ENCODE measurements at regions not wholly inside any gene's neighbourhood (a gene's known extent, or its start where the extent isn't known, plus 50 kb on each side); places are given as distances from the start of the nearest gene placed in this dataset.

DNA sequence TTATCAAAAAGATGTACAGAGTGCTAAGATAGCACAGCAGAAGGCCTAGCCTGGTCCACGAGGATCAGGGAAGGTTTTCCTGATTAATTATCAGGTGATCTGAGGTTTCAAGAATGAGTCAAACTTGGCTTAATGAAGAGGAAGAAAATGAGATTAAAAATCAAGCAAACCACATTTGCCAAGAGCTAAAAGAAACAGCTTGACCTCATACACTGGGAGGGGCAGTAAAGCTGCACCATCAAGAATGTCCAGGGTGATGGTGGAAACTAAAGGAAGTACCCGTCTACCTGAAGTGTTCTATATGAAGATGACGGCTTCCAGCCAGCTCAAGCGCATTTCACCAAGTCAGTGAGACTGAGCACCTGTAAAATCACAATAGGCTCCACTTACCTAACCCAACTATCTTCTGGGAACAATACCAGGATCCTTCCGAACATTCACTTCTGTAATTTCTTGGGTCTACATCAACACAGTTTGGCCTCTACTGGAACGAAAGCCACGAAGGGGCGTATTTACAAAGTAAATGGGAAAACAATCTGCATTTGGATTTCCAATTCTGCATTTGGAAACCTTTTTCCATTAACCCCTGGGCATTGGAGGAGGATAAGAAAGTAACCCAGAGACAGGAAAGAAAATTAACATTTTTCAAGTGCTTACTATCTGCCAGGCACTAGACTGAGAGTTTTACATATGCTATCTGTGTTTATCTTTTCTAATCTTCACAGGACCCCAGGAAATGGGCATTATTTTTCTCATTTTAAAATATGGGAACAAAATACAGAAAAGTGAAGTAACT lies 114.0 kb upstream of the DCLK2 start:
- H3K4me3 ChIP-seq = no peak overlapping the region
- H3K9me3 ChIP-seq = no peaks in the 10 kb centered on the region
- no peaks in the 10 kb centered on the region for H3K4me1 ChIP-seq
- intact Hi-C loops (cut with DNase I) = no loop called here
- no peak for DNase-seq (ENCODE audit: extremely low spot score in 2 of 2)
- no peak for TF ChIP-seq POLR2AphosphoS5 (IDR thresholded peaks at IDR 0.05; ENCODE audit: insufficient read depth in 1 of 2, low read depth in 1 of 2)
- TF ChIP-seq POLR2A (IDR thresholded peaks at IDR 0.05) = no peak
- TF ChIP-seq, protein P1, sequence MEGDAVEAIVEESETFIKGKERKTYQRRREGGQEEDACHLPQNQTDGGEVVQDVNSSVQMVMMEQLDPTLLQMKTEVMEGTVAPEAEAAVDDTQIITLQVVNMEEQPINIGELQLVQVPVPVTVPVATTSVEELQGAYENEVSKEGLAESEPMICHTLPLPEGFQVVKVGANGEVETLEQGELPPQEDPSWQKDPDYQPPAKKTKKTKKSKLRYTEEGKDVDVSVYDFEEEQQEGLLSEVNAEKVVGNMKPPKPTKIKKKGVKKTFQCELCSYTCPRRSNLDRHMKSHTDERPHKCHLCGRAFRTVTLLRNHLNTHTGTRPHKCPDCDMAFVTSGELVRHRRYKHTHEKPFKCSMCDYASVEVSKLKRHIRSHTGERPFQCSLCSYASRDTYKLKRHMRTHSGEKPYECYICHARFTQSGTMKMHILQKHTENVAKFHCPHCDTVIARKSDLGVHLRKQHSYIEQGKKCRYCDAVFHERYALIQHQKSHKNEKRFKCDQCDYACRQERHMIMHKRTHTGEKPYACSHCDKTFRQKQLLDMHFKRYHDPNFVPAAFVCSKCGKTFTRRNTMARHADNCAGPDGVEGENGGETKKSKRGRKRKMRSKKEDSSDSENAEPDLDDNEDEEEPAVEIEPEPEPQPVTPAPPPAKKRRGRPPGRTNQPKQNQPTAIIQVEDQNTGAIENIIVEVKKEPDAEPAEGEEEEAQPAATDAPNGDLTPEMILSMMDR (IDR thresholded peaks at IDR 0.05) = no peak
- no peaks in the 10 kb centered on the region for H3K36me3 ChIP-seq
- no peaks in the 10 kb centered on the region for H3K27me3 ChIP-seq
- no peak overlapping the region for H3K27ac ChIP-seq

DNA sequence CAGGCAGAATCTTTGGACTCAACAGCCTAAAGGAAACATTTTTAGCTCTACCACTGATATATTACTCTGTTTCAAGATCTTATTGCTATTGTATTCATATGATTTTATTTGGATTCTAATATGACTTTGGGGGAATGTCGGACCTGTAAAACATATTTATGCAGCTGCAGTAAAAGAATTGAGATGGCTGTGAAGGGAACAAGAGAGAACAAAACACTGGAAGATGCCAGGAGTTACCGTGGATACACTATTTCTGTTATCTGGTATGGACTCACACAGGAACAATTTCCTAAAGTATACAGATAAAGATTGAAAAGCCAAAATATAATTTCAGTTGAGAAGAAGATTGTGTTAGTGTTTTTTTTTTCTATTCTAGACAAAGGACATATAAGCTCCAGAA lies 113.0 kb upstream of the DCLK2 start:
- H3K4me3 ChIP-seq = no peak overlapping the region
- no peaks in the 10 kb centered on the region for H3K27me3 ChIP-seq
- DNase-seq (ENCODE audit: extremely low spot score in 2 of 2) = no peak
- intact Hi-C loops (cut with DNase I) = no loop called here
- H3K27ac ChIP-seq = no peak overlapping the region
- H3K9me3 ChIP-seq = no peaks in the 10 kb centered on the region
- no peaks in the 10 kb centered on the region for H3K36me3 ChIP-seq
- no peaks in the 10 kb centered on the region for H3K4me1 ChIP-seq
- TF ChIP-seq POLR2AphosphoS5 (IDR thresholded peaks at IDR 0.05; ENCODE audit: insufficient read depth in 1 of 2, low read depth in 1 of 2) = no peak
- no peak for TF ChIP-seq POLR2A (IDR thresholded peaks at IDR 0.05)
- TF ChIP-seq, protein P1 (IDR thresholded peaks at IDR 0.05) = no peak

DNA sequence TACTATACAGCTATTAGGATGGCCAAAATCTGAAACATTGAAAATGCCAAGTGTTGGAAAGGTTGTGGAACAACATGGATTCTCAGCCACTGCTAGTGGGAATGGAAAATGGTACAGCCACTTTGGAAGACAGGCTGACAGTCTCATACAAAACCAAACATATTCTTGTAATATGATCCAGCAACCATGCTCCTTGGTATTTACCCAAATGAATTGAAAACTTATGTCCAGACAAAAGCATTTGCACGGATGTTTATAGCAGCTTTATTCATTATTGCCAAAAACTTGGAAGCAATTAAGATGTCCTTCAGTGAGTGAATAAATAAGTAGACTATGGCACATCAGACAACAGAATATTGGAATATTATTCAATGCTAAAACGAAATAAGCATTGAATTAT lies 105.8 kb upstream of the DCLK2 start:
- no peaks in the 10 kb centered on the region for H3K36me3 ChIP-seq
- intact Hi-C loops (cut with DNase I) = no loop called here
- no peaks in the 10 kb centered on the region for H3K4me1 ChIP-seq
- H3K27me3 ChIP-seq = no peaks in the 10 kb centered on the region
- H3K9me3 ChIP-seq = no peaks in the 10 kb centered on the region
- H3K27ac ChIP-seq = no peak overlapping the region
- DNase-seq (ENCODE audit: extremely low spot score in 2 of 2) = no peak
- H3K4me3 ChIP-seq = no peak overlapping the region
- TF ChIP-seq POLR2AphosphoS5 (IDR thresholded peaks at IDR 0.05; ENCODE audit: insufficient read depth in 1 of 2, low read depth in 1 of 2) = no peak
- no peak for TF ChIP-seq POLR2A (IDR thresholded peaks at IDR 0.05)
- TF ChIP-seq, protein P1 (IDR thresholded peaks at IDR 0.05) = no peak

DNA sequence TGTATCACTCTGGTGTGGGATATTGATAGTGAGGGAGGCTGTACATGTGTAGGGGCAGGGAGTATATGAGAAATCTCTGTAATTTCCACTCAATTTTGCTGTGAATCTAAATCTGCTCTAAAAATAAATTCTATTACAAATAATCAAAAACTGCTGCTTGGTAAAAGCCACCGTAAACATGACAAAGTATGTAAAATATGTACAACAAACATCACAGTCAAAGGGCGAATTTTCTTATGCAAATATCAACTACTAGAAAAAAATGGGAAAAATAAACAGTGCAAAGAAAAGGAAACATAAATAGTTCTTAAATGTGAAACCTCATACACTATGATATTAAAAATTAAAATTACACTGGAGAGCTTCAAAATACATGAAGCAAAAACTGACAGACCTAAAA lies 105.1 kb upstream of the DCLK2 start:
- no peak for TF ChIP-seq POLR2A (IDR thresholded peaks at IDR 0.05)

DNA sequence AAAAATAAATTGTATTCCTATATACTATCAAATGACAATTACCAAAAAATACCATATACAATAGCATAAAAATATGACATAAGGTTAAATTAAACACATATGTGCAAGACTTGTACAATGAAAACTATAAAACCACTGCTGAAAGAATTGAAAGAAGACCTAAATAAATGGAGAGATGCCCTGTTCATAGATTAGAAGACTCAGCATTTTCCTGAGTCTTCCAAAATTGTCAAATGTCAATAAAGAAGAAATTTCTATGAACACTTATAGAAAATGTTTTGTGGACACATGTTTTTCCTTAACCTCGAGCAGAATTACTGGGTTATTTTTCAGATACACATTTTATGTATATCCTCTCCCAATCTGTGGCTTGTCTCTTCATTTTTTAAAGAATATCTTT lies 103.1 kb upstream of the DCLK2 start:
- H3K27ac ChIP-seq = no peak overlapping the region
- H3K27me3 ChIP-seq = no peaks in the 10 kb centered on the region
- H3K36me3 ChIP-seq = no peaks in the 10 kb centered on the region
- no peak for DNase-seq (ENCODE audit: extremely low spot score in 2 of 2)
- H3K9me3 ChIP-seq = no peaks in the 10 kb centered on the region
- intact Hi-C loops (cut with DNase I) = no loop called here
- H3K4me1 ChIP-seq = no peaks in the 10 kb centered on the region
- H3K4me3 ChIP-seq = no peak overlapping the region
- TF ChIP-seq, protein P1 (IDR thresholded peaks at IDR 0.05) = no peak
- TF ChIP-seq POLR2AphosphoS5 (IDR thresholded peaks at IDR 0.05; ENCODE audit: insufficient read depth in 1 of 2, low read depth in 1 of 2) = no peak
- no peak for TF ChIP-seq POLR2A (IDR thresholded peaks at IDR 0.05)

More for the DNA sequence above, 105.1 kb upstream of the DCLK2 start:
- H3K9me3 ChIP-seq = no peaks in the 10 kb centered on the region
- DNase-seq (ENCODE audit: extremely low spot score in 2 of 2) = no peak
- intact Hi-C loops (cut with DNase I) = no loop called here
- no peaks in the 10 kb centered on the region for H3K4me1 ChIP-seq
- no peak overlapping the region for H3K27ac ChIP-seq
- H3K36me3 ChIP-seq = no peaks in the 10 kb centered on the region
- no peaks in the 10 kb centered on the region for H3K27me3 ChIP-seq
- H3K4me3 ChIP-seq = no peak overlapping the region
